ENCODE measurements at regions not wholly inside any gene's neighbourhood (a gene's known extent, or its start where the extent isn't known, plus 50 kb on each side); places are given as distances from the start of the nearest gene placed in this dataset.

DNA sequence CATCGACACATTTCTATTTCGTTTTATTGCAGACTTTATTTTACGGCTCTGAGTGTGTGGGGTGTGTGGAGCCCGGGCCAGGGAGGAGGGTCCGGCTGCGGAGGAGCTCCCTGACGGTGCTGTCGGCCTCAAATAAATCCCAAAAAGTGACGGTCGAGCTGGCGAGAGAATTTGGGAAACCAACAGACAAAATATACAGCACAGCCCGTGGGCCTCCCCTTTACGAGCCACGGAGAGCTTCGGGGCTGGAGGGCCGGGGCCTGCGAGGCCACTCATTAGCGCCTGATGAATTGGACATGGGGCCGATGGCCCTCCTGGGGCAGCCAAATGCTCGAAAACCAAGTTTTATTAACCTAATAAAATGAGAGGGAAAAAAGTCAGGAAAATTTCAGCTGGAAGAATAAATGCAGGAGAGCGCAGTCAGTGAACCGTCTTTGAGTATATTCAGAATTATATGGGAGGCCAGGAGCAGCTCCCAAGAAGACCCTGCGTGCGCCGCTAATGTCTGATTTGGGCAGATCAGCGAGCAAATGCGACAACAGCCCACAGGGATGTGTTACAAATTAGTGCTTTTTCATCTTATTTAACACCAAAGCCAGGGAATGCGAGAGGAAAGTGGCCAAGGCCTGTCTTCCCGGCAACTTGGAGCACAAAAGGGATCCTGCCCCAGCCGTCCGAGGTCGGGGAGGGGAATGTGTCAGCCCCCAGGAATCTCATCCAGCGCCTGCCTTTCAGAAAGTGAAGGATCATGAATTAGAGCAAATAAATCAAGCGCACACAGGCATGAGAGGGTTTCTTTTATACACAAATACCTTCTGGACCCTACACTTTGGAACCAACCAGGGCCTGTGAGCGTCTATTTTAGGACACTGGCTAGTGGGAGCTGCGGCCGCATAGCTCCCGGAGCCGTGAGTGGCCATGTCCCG lies 249.1 kb downstream of the C16orf95 start:
- H3K9ac ChIP-seq (ENCODE audit: low read depth in 1 of 2, low read length in 2 of 2): no peak overlapping the region
- peaks cover 0 to 9% of the 10 kb centered on the region in 2 donors for H3K27me3 ChIP-seq (ENCODE audit: control insufficient read depth in 2 of 2, insufficient read depth in 2 of 2, low read length in 2 of 2)
- no peak overlapping the region for H3K27ac ChIP-seq (ENCODE audit: low read depth in 2 of 2, low read length in 2 of 2)
- H3K36me3 ChIP-seq (ENCODE audit: control insufficient read depth in 2 of 2, insufficient read depth in 2 of 2, low read length in 2 of 2): no peaks in the 10 kb centered on the region
- H3K4me1 ChIP-seq (ENCODE audit: control insufficient read depth in 2 of 2, insufficient read depth in 2 of 2, low read length in 2 of 2): no peaks in the 10 kb centered on the region
- H3K4me3 ChIP-seq (ENCODE audit: low read length in 2 of 2): no peak overlapping the region
- H3K9me3 ChIP-seq (ENCODE audit: control insufficient read depth in 2 of 2, low read length in 2 of 2): no peaks in the 10 kb centered on the region

DNA sequence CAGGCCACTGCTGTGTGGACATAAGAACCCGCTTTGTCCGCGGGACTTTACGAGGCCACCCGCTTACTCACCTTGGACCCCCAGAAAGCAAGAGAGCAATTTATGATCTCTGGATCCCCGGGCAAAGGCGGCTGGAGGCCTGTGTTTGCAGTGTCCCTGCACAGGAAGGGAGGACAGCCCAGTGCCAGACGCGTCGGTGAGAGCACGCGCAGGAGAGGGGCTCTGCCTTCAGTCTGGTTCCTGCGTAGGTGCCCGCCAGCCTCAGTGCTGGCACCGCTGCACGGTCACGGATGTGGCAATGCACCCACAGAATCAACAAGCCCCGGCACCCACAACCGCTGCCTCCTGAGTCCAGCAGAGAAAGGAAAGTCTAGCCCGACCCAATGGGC lies 248.4 kb downstream of the C16orf95 start:
- Histone ChIP-seq H3K4me3 (ENCODE audit: low read length in 2 of 2) (no peak overlapping the region), H3K27me3 (ENCODE audit: control insufficient read depth in 2 of 2, insufficient read depth in 2 of 2, low read length in 2 of 2) (peaks cover 0 to 7% of the 10 kb centered on the region in 2 donors), H3K9ac (ENCODE audit: low read depth in 1 of 2, low read length in 2 of 2) (no peak overlapping the region), H3K4me1 (ENCODE audit: control insufficient read depth in 2 of 2, insufficient read depth in 2 of 2, low read length in 2 of 2) (no peaks in the 10 kb centered on the region), H3K27ac (ENCODE audit: low read depth in 2 of 2, low read length in 2 of 2) (no peak overlapping the region), H3K9me3 (ENCODE audit: control insufficient read depth in 2 of 2, low read length in 2 of 2) (no peaks in the 10 kb centered on the region), H3K36me3 (ENCODE audit: control insufficient read depth in 2 of 2, insufficient read depth in 2 of 2, low read length in 2 of 2) (no peaks in the 10 kb centered on the region)

DNA sequence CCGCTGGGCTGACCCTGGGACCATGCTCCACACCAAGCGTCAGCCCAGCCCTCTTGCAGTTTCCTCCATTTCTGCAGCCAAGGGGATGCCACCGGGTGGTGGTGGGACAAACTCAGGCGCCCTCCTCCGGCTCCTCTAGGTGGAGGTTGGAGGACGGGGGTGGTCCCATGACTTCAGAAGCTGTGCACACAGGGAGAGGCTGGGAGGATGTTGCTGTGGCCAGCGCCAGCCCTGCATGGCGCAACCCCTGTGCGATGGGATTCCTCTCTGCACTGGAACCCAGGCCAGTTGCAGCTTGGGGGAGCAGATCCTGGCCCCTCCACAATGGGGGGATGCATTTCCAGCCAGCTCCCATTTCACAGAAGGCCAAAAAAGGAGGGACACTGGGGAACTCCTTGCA lies 246.5 kb downstream of the C16orf95 start:
- no peak overlapping the region for H3K4me3 ChIP-seq (ENCODE audit: low read length in 2 of 2)

GRCh38 chr16:87072101-87072500 lies 245.1 kb downstream of the C16orf95 start:
- Histone ChIP-seq H3K27me3 (ENCODE audit: control insufficient read depth in 2 of 2, insufficient read depth in 2 of 2, low read length in 2 of 2) (no peaks in the 10 kb centered on the region), H3K4me1 (ENCODE audit: control insufficient read depth in 2 of 2, insufficient read depth in 2 of 2, low read length in 2 of 2) (peaks cover 0 to 3% of the 10 kb centered on the region in 2 donors), H3K4me3 (ENCODE audit: low read length in 2 of 2) (no peak overlapping the region), H3K9me3 (ENCODE audit: control insufficient read depth in 2 of 2, low read length in 2 of 2) (no peaks in the 10 kb centered on the region), H3K27ac (ENCODE audit: low read depth in 2 of 2, low read length in 2 of 2) (no peak overlapping the region), H3K9ac (ENCODE audit: low read depth in 1 of 2, low read length in 2 of 2) (no peak overlapping the region), H3K36me3 (ENCODE audit: control insufficient read depth in 2 of 2, insufficient read depth in 2 of 2, low read length in 2 of 2) (no peaks in the 10 kb centered on the region)

More for the DNA sequence above, 246.5 kb downstream of the C16orf95 start:
- Histone ChIP-seq H3K27me3 (ENCODE audit: control insufficient read depth in 2 of 2, insufficient read depth in 2 of 2, low read length in 2 of 2) (peaks cover 0 to 3% of the 10 kb centered on the region in 2 donors), H3K9ac (ENCODE audit: low read depth in 1 of 2, low read length in 2 of 2) (no peak overlapping the region), H3K9me3 (ENCODE audit: control insufficient read depth in 2 of 2, low read length in 2 of 2) (no peaks in the 10 kb centered on the region), H3K27ac (ENCODE audit: low read depth in 2 of 2, low read length in 2 of 2) (no peak overlapping the region), H3K4me1 (ENCODE audit: control insufficient read depth in 2 of 2, insufficient read depth in 2 of 2, low read length in 2 of 2) (peaks cover 0 to 3% of the 10 kb centered on the region in 2 donors), H3K36me3 (ENCODE audit: control insufficient read depth in 2 of 2, insufficient read depth in 2 of 2, low read length in 2 of 2) (no peaks in the 10 kb centered on the region)

DNA sequence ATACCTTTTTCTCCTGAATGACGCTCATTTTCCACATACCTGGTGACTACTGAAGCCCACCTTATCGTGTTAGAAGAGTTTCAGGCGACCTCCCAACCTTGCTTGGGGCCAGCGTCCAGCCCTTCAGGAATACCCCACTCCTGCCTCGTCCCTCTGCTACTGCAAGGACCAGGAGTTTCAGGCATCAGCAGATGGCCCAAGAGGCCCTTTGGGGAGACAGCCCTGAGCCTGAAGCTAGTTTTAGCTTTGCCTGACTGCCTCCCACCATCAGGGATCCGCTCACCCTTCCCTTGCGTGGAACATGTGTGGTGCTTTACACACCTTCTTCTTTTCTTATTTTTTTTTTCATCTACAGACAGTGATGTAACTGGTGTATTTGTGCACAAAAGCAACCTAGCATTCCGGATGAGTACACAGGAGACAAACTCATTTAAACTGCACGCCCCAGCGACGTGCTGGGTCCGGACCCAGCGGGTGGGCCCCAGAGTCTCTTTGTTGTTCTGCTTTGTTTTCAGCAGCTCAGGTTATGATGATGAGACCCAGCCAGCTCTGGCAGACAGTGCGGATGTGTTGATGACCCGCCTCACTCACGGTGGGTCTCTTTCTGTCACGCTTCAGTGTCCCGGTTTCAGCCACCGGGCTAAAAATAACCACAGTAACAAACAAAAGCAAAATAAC lies 242.4 kb downstream of the C16orf95 start:
- Histone ChIP-seq H3K9ac (ENCODE audit: low read depth in 1 of 2, low read length in 2 of 2) (no peak overlapping the region), H3K4me3 (ENCODE audit: low read length in 2 of 2) (no peak overlapping the region), H3K9me3 (ENCODE audit: control insufficient read depth in 2 of 2, low read length in 2 of 2) (no peaks in the 10 kb centered on the region), H3K27ac (ENCODE audit: low read depth in 2 of 2, low read length in 2 of 2) (no peak overlapping the region), H3K36me3 (ENCODE audit: control insufficient read depth in 2 of 2, insufficient read depth in 2 of 2, low read length in 2 of 2) (no peaks in the 10 kb centered on the region), H3K4me1 (ENCODE audit: control insufficient read depth in 2 of 2, insufficient read depth in 2 of 2, low read length in 2 of 2) (peaks cover 0 to 3% of the 10 kb centered on the region in 2 donors), H3K27me3 (ENCODE audit: control insufficient read depth in 2 of 2, insufficient read depth in 2 of 2, low read length in 2 of 2) (no peaks in the 10 kb centered on the region)

DNA sequence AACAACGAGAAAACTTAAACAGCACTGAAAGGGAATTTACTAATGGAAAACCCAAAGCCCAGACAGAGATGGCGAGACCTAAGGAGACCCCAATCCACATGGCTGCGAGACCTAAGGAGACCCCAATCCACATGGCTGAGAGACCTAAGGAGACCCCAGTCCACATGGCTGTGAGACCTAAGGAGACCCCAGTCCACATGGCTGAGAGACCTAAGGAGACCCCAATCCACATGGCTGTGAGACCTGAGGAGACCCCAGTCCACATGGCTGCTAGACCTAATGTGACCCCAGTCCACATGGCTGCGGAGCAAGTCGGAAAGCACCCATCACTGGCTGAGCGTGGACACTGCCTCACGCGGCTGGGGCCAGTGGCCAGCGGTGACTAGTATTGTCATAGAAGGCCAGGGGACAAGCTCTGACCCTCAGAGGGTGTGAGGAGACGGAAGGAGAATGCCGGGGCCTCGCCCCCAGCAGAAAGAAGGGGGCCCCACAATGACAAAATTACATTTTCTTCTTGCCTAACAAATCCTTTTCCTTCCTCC lies 241.8 kb downstream of the C16orf95 start:
- Histone ChIP-seq H3K4me1 (ENCODE audit: control insufficient read depth in 2 of 2, insufficient read depth in 2 of 2, low read length in 2 of 2) (peaks cover 0 to 3% of the 10 kb centered on the region in 2 donors), H3K36me3 (ENCODE audit: control insufficient read depth in 2 of 2, insufficient read depth in 2 of 2, low read length in 2 of 2) (no peaks in the 10 kb centered on the region), H3K9ac (ENCODE audit: low read depth in 1 of 2, low read length in 2 of 2) (no peak overlapping the region), H3K9me3 (ENCODE audit: control insufficient read depth in 2 of 2, low read length in 2 of 2) (no peaks in the 10 kb centered on the region), H3K4me3 (ENCODE audit: low read length in 2 of 2) (no peak overlapping the region), H3K27me3 (ENCODE audit: control insufficient read depth in 2 of 2, insufficient read depth in 2 of 2, low read length in 2 of 2) (no peaks in the 10 kb centered on the region), H3K27ac (ENCODE audit: low read depth in 2 of 2, low read length in 2 of 2) (no peak overlapping the region)

GRCh38 chr16:87076331-87076949 lies 240.8 kb downstream of the C16orf95 start:
- Histone ChIP-seq H3K9ac (ENCODE audit: low read depth in 1 of 2, low read length in 2 of 2) (no peak overlapping the region), H3K36me3 (ENCODE audit: control insufficient read depth in 2 of 2, insufficient read depth in 2 of 2, low read length in 2 of 2) (no peaks in the 10 kb centered on the region), H3K4me1 (ENCODE audit: control insufficient read depth in 2 of 2, insufficient read depth in 2 of 2, low read length in 2 of 2) (peaks cover 0 to 3% of the 10 kb centered on the region in 2 donors), H3K27ac (ENCODE audit: low read depth in 2 of 2, low read length in 2 of 2) (no peak overlapping the region), H3K9me3 (ENCODE audit: control insufficient read depth in 2 of 2, low read length in 2 of 2) (peaks cover 4 to 5% of the 10 kb centered on the region in 2 donors), H3K4me3 (ENCODE audit: low read length in 2 of 2) (no peak overlapping the region), H3K27me3 (ENCODE audit: control insufficient read depth in 2 of 2, insufficient read depth in 2 of 2, low read length in 2 of 2) (no peaks in the 10 kb centered on the region)

DNA sequence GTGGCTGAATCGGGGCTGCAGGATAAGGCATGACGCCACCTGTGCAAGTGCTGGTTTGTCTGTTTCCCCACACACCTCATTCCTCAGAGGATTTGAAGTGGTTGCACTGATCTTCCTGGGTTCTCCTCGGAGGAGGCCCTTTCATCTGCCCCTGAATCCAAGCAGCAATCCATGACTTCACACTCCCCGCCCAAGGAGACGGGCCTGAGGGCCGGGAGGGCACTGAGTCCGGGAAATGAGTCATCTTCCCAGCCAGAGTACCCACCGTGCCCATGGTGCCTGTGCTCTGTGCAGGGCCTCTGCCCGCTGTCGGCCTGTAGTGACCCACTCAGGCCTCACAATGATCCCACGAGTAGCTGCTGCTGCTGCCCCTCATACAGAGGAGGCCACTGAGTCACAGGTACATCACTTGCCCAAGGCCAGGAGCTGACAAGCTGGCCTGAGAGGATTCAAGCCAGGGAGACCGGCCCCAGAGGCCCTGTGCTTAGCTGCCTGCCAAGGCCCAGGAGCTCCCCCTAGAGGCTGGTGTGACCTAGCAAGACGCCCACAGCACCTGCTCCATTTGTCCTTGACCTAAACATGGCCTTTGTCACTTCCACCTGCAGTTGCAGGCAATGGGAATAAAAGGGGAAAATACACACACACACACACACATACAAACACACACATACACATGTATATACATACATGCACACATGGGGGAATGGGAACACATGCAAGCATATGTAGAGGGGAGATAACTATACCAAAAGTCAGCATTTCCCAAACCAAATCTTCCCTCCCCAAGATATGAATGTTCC lies 240.0 kb downstream of the C16orf95 start:
- Histone ChIP-seq H3K9ac (ENCODE audit: low read depth in 1 of 2, low read length in 2 of 2) (no peak overlapping the region), H3K9me3 (ENCODE audit: control insufficient read depth in 2 of 2, low read length in 2 of 2) (peaks cover 4 to 5% of the 10 kb centered on the region in 2 donors), H3K4me1 (ENCODE audit: control insufficient read depth in 2 of 2, insufficient read depth in 2 of 2, low read length in 2 of 2) (peaks cover 0 to 3% of the 10 kb centered on the region in 2 donors), H3K27ac (ENCODE audit: low read depth in 2 of 2, low read length in 2 of 2) (no peak overlapping the region), H3K36me3 (ENCODE audit: control insufficient read depth in 2 of 2, insufficient read depth in 2 of 2, low read length in 2 of 2) (no peaks in the 10 kb centered on the region), H3K4me3 (ENCODE audit: low read length in 2 of 2) (no peak overlapping the region), H3K27me3 (ENCODE audit: control insufficient read depth in 2 of 2, insufficient read depth in 2 of 2, low read length in 2 of 2) (no peaks in the 10 kb centered on the region)

DNA sequence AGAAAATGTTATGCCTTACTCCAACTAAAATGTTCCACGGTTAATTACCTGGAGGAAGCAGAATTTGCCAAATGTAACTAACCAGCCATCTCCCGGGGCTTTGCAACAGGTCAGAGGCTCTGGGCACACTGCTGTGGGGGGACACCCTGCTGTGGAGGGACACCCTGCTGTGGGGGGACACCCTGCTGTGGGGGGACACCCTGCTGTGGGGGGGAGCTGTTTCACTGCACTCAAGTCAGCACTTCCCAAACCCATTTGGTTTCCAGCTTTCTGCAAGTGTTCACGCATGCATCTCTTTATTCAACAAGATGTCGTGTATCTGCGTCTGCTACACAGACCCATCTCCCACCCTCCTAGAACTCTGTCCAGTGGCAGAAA lies 239.5 kb downstream of the C16orf95 start:
- no peak overlapping the region for H3K4me3 ChIP-seq (ENCODE audit: low read length in 2 of 2)
- peaks cover 0 to 3% of the 10 kb centered on the region in 2 donors for H3K4me1 ChIP-seq (ENCODE audit: control insufficient read depth in 2 of 2, insufficient read depth in 2 of 2, low read length in 2 of 2)
- peaks cover 4 to 5% of the 10 kb centered on the region in 2 donors for H3K9me3 ChIP-seq (ENCODE audit: control insufficient read depth in 2 of 2, low read length in 2 of 2)
- H3K27ac ChIP-seq (ENCODE audit: low read depth in 2 of 2, low read length in 2 of 2): no peak overlapping the region
- no peaks in the 10 kb centered on the region for H3K27me3 ChIP-seq (ENCODE audit: control insufficient read depth in 2 of 2, insufficient read depth in 2 of 2, low read length in 2 of 2)
- no peaks in the 10 kb centered on the region for H3K36me3 ChIP-seq (ENCODE audit: control insufficient read depth in 2 of 2, insufficient read depth in 2 of 2, low read length in 2 of 2)
- no peak overlapping the region for H3K9ac ChIP-seq (ENCODE audit: low read depth in 1 of 2, low read length in 2 of 2)
